ENCODE measurements at regions not wholly inside any gene's neighbourhood (a gene's known extent, or its start where the extent isn't known, plus 50 kb on each side); places are given as distances from the start of the nearest gene placed in this dataset.

DNA sequence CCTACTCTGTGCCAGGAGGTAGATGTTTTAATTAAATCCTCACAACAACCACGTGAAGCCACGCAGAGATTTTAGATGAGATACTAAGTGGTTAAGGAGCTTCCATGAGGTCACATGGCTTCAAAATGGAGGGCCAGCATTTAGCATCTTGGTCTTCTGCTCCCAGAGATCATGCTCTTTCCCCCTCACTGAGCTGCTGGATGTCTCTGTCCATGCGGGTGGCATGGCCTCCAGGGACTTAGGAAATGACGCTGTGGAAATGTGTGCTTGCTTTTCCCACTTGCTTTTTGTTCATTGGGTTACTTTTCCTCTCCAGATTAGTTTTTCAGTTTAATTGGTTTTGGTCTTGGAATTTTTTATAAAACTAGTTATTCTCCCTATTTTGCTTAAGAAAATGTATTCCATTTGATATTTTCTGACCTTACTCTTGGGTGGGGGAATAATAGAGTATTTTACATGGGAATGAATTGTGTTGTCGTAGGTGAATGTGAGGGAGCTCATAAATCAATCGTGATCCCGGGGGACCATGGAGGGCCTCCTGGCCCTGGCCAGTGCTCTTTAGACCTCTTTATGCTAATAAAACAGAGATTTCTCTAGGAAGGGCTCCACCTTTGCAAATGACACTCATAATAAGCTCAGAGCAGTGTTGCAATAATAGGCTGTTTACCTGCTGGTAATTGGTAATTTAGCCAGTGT lies 376.0 kb upstream of the ONECUT1 start:
- no peak for DNase-seq
- H3K9me3 Mint-ChIP-seq, result no peaks in the 10 kb centered on the region
- no peaks in the 10 kb centered on the region for H3K23me2 ChIP-seq (ENCODE audit: insufficient read length, low read depth, low read length, poor library complexity, severe bottlenecking)
- no peaks in the 10 kb centered on the region for H3K36me3 Mint-ChIP-seq (ENCODE audit: insufficient read depth in 1 of 3, low read depth in 3 of 3)
- no peak overlapping the region for H4K91ac ChIP-seq (ENCODE audit: insufficient read length, low read depth, low read length)
- H3T11ph ChIP-seq (ENCODE audit: low read length), result no peak overlapping the region
- no peaks in the 10 kb centered on the region for H3K79me2 ChIP-seq (ENCODE audit: insufficient read depth, low read length)
- H3K79me1 ChIP-seq (ENCODE audit: insufficient read depth, low read depth, low read length, poor library complexity, severe bottlenecking), result no peaks in the 10 kb centered on the region
- no peak overlapping the region for H3K18ac ChIP-seq (ENCODE audit: insufficient read length, low read depth, low read length)
- no peak overlapping the region for H3K9ac ChIP-seq (ENCODE audit: extremely low read depth, insufficient read length, low read length)
- H3K23ac ChIP-seq (ENCODE audit: insufficient read length, low read depth, low read length), result no peak overlapping the region
- WGBS (ENCODE audit: extremely low coverage, insufficient read length, low lambda C conversion rate), result no CpG with 5 or more reads among the region's 7 CpGs
- no peak overlapping the region for H2BK15ac ChIP-seq (ENCODE audit: low read depth, low read length)
- no peak overlapping the region for H3K27ac Mint-ChIP-seq
- H3K27me3 ChIP-seq (ENCODE audit: insufficient read depth, low read length), result no peaks in the 10 kb centered on the region
- H3K4me1 ChIP-seq (ENCODE audit: insufficient read depth, low read length), result no peaks in the 10 kb centered on the region
- H2BK120ac ChIP-seq (ENCODE audit: low read depth, low read length, poor library complexity, severe bottlenecking), result no peak overlapping the region
- no peaks in the 10 kb centered on the region for H4K20me1 ChIP-seq (ENCODE audit: control insufficient read depth, insufficient read depth, insufficient read length)
- H4K8ac ChIP-seq (replicated peaks; ENCODE audit: insufficient read length, low read depth, low read length), result no peak overlapping the region
- no peak for TF ChIP-seq CTCF (conservative IDR thresholded peaks at IDR 0.05)
- H3K4me2 ChIP-seq (ENCODE audit: insufficient read depth, insufficient read length, low read length), result no peak overlapping the region
- H2AFZ ChIP-seq (ENCODE audit: low read length), result no peak overlapping the region
- no peak overlapping the region for H3K4ac ChIP-seq (ENCODE audit: low read depth, low read length)
- H3K27ac ChIP-seq (ENCODE audit: insufficient read length, low read depth, low read length), result no peak overlapping the region
- no peak overlapping the region for H4K5ac ChIP-seq (ENCODE audit: insufficient read length, low read depth, low read length)
- H3K27me3 Mint-ChIP-seq (ENCODE audit: low read depth), result no peaks in the 10 kb centered on the region
- no peak overlapping the region for H2AK5ac ChIP-seq (ENCODE audit: insufficient read length, low read length)
- peaks cover 6 to 8% of the 10 kb centered on the region in 2 experiments; a peak in 3 of 4 replicates for H3K4me1 Mint-ChIP-seq
- H3K56ac ChIP-seq (ENCODE audit: insufficient read length, low read depth, low read length), result no peak overlapping the region
- no peaks in the 10 kb centered on the region for H3K9me3 ChIP-seq (ENCODE audit: control insufficient read depth, low read depth, low read length)
- H2BK5ac ChIP-seq (ENCODE audit: insufficient read length, low read length), result no peak overlapping the region
- H2BK12ac ChIP-seq (ENCODE audit: insufficient read length, low read depth, low read length), result no peak overlapping the region
- no peak overlapping the region for H3K14ac ChIP-seq (ENCODE audit: insufficient read depth, low read length)
- H3K4me3 Mint-ChIP-seq, result no peak overlapping the region
- H2BK20ac ChIP-seq (ENCODE audit: low read depth, low read length, poor library complexity, severe bottlenecking), result no peak overlapping the region
